NCI-H526 (cell line): ENCODE measurements at regions not wholly inside any gene's neighbourhood (a gene's known extent, or its start where the extent isn't known, plus 50 kb on each side); places are given as distances from the start of the nearest gene placed in this dataset.
A peak's percentile ranks its signal among the peaks of the same experiment; 100 is the strongest.
"Not testable (repeated sequence)": the region's sequence is repeated elsewhere in the genome, so short reads cannot be mapped to it uniquely, and the experiment has no call there.

Experiments
- DNase-seq, 2 experiments: peaks; one replicate each; lab custom pipeline; 2025; lab: John Stamatoyannopoulos, UW

GRCh38 chr1:80646053-80646452 lies 1154.7 kb upstream of the ADGRL2 start:
- no peak for DNase-seq

- DNase-seq = peak; percentile 12 to 16
Measured at GRCh38 chr1:80645621-80646020, 1155.1 kb upstream of the ADGRL2 start.

DNA sequence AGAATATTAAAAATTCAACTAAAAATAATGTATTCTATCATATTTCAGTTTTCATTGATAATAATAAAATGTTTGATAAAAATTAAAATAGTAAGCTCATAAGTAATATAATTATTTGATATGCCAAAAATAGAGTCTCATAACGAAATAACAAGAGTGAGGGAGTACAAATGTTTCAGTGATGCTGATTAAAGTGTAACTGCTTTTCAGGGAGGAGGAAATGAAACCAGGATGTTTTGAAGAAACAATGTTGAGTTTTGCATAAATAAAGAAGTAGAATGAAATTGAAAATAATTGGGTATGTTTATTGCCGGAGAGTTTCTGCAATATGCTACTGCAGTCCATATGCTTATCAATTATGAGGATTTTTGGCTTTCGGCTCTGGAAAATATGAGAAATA lies 1159.8 kb upstream of the ADGRL2 start:
- no peak for DNase-seq

DNA sequence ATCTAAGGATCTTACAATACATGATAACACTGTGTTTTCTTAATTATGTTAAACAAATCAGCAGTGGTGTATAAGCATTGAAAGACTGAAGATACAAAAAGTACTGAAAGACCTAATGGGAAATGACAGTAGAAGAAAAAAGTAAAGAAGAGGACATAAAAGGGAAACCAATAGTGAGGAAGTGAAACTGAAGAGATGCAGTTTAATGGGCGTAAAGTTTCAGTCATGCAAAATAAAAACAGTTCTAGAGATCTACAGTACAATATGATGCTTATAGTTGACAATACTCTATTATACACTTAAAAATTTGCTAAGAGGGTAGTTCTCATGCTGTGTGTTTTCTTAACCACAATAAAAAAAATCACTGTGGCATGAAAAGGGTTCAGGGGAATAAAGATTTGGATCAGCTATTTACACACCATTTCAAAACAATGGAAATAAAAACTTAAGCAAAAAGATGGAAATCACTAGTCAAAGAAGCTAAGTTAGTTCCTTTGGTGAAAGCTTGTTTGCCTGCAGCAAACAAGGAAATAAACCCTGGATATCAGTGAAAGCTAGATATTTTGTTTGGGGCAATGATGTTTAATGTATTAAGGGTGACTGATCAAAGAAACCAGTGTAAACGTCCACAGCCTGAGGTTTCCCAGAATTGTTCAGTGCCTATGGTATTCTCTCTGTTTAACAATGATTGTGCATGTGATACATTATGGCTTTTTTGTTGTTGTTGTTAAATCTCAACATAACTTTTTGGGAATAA lies 1160.8 kb upstream of the ADGRL2 start:
- no peak for DNase-seq

- no peak for DNase-seq
Measured at GRCh38 chr1:80633947-80634706, 1166.6 kb upstream of the ADGRL2 start.

DNA sequence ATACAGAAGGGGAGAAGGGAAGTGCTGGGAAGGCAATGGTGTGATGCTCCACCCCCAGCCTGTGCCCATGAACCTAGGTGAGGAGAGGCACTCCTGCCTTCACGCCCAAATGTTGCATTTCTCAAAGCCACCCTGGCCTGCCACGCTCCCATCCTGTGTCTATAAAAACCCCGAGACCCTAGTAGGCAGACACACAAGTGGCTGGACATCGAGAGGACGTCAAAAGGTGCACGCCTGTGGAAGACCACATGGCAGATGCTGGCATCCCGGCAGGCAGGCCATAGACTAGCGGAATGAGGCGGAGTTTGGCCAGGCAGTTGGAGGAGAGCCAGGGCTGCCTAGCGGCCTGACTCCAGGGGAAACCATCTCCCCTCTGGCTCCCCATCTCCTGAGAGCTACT lies 1168.5 kb upstream of the ADGRL2 start:
- DNase-seq = no peak

GRCh38 chr1:80629304-80629837 lies 1171.4 kb upstream of the ADGRL2 start:
- DNase-seq = no peak

GRCh38 chr1:80624682-80625081 lies 1176.1 kb upstream of the ADGRL2 start:
- no peak for DNase-seq

GRCh38 chr1:80607064-80607463 lies 1193.7 kb upstream of the ADGRL2 start:
- no peak for DNase-seq

- no peak for DNase-seq
Measured at GRCh38 chr1:80594013-80594412, 1206.7 kb upstream of the ADGRL2 start.

DNA sequence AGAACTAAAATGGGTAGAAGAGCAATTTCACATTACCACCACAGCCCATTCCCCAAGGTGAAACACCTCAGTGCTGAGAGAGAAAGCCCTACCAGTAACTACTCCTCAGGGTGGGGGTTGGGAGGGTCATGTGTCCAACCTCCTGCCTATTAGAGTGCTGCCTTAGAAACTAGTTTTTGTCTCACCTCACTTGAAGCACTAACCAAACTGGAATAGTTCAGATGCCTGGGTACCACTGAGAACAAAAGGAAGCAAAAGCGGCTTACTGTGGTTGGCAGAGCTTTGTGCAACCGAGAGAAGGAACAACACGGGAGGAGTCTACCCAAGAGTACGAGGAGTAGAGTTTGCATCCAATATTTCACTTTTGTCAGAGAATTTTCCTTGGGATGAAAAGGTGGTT lies 1207.5 kb upstream of the ADGRL2 start:
- DNase-seq = no peak

DNA sequence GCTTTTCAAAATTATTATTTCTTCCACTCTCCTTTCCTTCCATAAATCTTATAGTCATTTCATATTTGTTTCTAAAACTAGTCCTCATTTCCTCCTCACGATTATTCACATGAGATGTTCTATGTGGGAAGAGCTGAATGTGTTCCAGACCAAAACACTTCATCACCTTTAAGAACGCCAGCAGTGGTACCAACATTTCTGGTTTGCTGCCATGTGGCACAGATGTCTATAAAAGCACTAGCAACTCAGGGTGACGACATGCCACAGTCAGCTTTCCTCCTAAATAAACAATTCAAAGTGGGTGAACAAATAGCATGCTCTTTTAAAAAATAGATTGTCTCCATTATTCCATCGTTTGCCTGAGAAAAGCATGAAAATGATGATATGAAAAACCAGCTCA lies 1217.8 kb upstream of the ADGRL2 start:
- DNase-seq = no peak

DNA sequence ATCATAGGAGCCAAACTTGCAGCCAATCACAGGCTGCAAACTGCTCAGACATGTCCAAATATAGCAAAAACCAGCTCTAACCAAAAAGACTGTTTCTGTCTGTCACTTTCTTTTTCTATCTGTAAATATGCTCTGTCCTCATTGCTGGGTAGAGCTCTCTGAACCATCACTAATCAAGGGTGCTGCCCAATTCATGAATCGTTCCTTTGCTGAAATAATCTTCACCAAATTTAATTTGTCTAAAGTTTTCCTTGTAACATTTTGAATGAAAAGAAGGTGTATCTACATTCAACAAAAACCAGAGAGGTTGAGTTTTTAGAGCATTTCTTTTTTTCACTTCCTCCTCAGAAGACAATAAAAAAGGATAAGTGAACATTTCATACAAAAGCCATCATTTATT lies 1221.7 kb upstream of the ADGRL2 start:
- no peak for DNase-seq

GRCh38 chr1:80566867-80567266 lies 1233.9 kb upstream of the ADGRL2 start:
- no peak for DNase-seq

- DNase-seq = no peak
Measured at GRCh38 chr1:80566123-80566522, 1234.6 kb upstream of the ADGRL2 start.

- no peak for DNase-seq
Measured at GRCh38 chr1:80565406-80565805, 1235.3 kb upstream of the ADGRL2 start.

DNA sequence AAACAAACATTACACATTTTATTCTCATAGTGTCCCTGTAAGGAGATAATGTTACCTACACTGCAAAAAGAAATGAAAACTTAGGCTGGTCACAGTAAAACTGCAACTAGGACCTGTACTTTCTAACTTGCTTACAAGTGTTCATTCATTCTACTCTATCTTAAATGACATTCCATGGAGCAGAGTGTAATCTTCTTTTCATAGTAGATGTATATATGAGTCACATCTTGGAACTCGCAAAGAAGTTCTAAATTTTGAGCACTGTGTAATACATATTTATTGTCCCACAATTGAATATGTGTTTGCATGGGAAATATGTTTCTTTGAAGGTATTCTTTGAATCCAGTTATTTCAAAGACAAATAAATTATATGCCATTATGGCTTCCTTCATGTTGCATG lies 1258.5 kb upstream of the ADGRL2 start:
- DNase-seq = no peak

DNA sequence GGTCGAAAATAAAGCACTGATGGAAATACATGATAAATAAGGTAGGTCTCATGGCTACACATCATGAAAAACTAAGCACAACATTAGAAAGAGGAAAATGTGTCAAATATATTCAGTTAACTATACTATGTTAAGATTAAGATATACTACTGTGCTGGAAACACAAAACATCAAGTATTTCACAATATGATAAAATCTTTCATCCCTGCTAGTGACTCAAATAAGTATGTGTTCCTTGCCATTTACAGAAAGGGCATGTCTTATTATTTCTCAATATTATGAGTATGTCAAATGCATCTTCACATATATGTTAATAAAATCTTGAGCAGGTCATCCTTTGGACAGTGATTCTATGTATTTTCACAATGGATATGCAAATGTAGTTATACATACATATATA lies 1260.1 kb upstream of the ADGRL2 start:
- DNase-seq = no peak

DNA sequence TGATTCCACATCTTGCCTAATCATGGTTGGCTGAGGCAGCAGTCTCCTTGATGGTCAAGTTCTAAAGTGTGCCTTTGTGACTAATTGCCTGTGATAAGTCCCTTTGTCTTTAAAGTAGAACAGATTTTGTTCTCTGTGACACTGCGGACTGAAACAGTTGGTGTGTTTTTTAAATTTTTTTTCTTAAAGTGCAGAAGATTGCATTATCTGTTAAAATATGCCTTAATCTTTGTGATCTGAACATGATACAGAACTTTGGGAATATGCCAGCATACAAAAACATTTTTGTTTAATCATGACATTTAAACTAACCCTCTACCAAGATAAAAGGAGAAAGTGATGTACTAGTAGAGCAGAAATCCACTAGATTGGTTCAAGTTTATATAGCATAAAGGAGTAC lies 1260.6 kb upstream of the ADGRL2 start:
- no peak for DNase-seq

DNA sequence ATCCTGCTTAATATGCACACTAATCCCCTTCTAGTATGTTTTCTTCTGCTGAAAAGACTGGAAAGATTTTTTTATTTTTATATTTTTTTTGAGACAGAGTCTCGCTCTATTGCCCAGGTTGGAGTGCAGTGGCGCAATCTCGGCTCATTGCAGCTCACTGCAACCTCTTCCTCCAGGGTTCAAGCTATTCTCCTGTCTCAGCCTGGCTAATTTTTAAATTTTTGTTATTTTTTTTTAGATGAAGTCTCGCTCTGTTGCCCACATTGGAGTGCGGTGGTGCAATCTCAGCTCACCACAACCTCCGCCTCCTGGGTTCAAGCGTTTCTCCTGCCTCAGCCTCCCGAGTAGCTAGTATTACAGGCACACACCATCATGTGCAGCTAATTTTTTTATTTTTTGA lies 1261.4 kb upstream of the ADGRL2 start:
- not testable (repeated sequence) for DNase-seq

DNA sequence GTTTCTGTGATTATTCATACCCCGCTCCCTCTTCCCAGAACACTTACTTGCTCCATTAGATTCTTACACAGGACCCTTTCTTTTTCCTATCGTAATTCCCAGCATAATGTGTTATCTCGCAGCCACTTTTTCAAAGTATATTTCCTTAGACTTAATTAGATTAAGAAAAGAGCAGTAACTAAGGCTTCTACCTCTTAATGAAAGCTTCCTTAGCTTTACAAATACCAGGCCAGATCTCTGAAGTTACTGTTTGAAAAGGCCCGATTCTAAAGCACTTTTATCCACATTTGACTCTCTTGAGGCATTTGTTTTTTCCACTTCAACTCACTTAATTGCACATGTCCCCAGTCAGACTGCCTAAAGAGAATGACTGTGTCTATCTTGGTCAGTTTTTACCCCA lies 1264.3 kb upstream of the ADGRL2 start:
- no peak for DNase-seq

DNA sequence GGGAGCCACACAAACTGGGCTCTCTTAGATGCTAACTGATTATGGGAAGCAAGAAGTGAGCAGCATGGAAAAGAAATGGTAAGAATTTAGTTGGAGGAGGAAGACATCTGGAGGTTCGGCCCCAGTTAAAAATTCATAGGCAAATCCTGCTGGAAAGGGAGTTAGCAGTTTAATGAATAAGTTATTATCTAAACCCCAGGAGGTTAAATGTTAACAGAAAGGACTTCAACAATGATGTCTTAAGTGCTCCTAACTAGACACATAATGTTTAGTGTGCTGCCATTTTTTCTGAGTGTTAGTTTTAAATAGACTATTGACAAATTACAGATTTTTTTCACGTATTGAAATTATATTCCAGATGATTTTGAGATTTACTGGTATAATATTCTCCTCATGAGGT lies 1265.3 kb upstream of the ADGRL2 start:
- DNase-seq = no peak

GRCh38 chr1:80534606-80535360 lies 1266.0 kb upstream of the ADGRL2 start:
- DNase-seq = no peak
